HG03342 (cell line): ENCODE measurements at regions not wholly inside any gene's neighbourhood (a gene's known extent, or its start where the extent isn't known, plus 50 kb on each side); places are given as distances from the start of the nearest gene placed in this dataset.
A peak's percentile ranks its signal among the peaks of the same experiment; 100 is the strongest.
"Not testable (repeated sequence)": the region's sequence is repeated elsewhere in the genome, so short reads cannot be mapped to it uniquely, and the experiment has no call there.

Experiments
- ATAC-seq: cut with Tn5 transposase; IDR thresholded peaks from one replicate; pipeline ENCODE4 v1.9.1; 2021; ENCODE audit warnings: mild to moderate bottlenecking, moderate library complexity; ENCODE audit not compliant: unreplicated experiment

DNA sequence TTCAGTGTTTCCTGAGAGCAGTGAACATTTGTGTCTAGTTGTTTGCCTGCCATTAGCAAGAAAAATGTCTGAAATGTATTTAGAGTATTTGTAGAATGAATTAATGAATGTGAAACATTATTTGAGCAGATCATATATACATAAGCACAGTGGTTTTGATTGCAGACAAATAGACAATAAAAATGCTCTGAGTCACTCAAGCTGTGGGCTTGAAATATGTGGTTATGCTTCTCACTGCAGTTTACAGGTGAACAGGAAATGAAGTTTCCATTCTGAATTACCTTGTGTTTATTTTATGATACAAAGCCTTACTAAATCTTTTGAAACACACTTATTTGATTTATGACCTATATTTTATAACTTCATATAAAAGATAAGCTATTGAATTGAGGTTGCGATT is 827.7 kb downstream of the TMTC2 start:
- ATAC-seq: no peak

DNA sequence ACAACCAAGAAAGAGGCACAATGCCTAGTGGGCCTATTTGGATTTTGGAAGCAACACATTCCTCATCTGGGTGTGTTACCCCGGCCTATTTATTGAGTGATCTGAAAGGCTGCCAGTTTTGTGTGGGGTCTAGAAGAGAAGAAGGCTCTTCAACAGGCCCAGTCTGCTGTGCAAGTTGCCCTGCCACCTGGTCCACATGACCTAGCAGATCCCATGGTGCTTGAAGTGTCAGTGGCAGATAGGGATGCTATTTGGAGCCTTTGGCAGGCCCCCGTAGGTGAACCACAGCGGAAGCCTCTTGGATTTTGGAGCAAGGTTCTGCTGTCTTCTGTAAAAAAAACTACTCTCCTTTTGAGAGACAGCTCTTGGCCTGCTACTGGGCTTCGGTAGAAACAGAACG is 820.1 kb downstream of the TMTC2 start:
- no peak for ATAC-seq

DNA sequence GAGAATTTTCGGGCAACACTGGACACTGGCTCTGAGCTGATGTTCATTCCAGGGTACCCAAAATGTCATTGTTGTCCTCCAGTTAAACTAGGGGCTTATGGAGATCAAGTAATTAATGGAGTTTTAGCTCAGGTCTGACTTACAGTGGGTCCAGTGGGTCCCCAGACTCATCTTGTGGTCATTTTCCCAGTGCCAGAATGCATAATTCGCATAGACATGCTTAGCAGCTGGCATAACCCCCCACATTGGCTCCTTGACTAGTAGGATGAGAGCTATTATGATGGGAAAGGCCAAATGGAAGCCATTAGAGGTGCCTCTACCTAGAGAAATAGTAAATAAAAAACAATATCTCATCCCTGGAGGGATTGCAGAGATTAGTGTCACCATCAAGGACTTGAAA is 818.9 kb downstream of the TMTC2 start:
- ATAC-seq: no peak

DNA sequence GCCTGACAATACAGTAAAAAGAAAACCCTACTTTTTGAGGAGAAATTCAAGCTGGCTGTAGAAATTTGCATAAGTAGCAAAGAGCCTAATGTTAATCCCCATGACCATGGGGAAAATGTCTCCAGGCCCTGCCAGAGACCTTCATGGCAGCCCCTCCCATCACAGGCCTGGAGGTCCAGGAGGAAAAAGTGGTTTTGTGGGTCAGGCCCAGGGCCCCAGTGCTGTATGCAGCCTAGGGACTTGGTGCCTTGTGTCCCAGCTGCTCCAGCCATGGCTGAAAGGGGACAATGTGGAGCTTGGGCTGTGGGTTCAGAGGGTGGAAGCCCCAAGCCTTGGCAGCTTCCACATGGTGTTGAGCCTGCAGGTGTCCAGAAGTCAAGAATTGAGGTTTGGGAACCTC is 813.2 kb downstream of the TMTC2 start:
- not testable (repeated sequence) for ATAC-seq

DNA sequence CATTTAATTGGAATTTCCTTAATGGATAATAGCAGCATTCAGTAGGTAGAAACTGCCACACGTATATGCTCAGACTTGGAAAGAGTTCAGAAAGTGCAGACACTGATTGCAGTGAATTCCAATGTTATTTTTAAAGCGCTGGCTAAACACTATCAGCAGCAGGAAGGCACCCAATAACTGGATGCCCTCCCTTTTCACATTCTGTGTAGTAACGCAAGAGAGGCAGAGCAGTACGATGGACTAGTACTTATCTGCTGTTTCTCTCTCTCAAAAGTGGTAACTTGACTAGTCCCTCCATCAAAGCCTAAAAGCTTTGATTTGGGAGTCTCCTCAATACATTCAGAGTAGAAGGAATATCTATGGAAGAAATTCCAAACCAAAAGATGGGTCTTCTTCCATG is 791.0 kb downstream of the TMTC2 start:
- ATAC-seq: no peak

DNA sequence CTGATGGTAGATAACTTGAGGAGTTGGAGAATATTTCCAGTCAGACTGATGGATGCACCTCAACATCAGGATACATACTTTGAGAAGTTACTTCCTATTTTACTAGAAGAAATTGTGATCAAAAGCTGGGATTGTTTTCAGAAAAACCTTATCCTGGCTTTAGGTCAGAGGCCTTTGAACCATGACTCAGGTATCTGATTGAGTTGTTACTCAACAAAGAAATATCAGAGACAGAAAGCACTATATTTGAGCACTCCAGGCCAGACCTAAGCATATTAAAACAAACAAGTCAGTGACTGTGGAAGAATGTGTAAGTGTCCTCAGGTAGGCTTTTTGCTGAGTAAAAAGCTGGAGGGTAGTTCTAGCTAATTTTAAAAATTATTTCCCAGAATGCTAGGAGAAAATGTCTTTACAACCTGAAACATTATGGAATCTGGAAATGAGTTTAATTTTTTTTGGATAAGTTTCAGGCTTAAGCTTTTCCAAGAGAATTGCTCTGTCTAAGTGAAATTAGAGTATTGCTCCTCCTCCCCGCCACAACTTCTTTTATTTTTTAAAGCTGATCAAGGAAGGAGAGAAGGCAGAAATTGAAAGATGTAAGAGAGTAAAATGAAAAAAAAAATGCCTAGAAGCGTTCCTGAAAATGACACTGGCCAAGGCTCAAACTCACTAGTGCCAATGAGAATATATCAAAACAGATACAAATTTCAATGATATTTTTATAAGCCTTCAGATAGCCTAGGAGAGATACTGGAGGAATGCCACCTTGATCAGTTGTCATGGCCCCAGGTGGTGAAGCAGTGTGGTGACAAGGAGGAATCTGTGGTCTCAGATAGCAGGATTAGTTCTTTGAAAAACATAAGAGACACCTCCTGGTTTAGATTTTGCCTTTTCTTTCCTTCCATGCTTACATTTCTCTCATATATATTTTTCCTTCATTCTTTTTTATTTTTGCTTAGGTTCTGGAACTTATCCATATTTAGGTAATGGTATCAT is 790.3 kb downstream of the TMTC2 start:
- ATAC-seq: no peak

DNA sequence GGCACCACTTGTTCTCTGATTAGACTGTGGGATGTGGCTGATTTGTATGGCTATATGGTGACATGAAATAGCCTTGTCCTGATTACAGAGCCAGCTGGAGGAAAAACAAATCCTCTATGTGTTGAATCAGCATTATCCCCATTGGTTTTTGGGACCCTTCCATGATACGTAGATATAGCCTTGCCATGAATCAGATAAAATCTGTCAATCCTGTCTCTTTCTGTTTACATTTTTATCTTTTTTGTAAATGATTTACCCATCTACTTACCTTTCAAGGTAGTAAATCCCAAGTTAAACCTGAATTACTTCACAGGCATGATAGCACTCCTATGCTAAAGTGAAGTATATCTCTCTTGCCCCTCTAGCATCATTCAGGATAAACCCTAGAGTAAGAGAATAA is 789.3 kb downstream of the TMTC2 start:
- ATAC-seq: no peak

DNA sequence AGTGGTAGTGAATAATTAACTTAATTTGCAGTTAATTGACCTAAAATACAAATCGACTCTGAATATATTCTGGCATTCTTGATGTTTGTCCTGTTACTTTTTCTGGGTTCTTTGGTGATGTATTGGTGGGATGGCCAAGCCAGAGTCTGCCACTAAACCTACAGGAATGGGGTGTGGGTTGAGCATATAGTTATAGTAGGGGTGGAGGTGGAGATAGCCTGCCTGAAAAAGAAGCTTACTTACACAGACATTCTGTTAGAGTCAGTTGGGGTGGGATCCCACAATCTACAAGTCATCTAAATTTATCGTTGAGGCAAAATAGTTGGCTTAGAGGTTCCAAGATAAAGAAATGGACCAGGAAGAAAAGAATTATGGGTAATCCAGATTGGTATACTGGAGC is 787.7 kb downstream of the TMTC2 start:
- no peak for ATAC-seq

DNA sequence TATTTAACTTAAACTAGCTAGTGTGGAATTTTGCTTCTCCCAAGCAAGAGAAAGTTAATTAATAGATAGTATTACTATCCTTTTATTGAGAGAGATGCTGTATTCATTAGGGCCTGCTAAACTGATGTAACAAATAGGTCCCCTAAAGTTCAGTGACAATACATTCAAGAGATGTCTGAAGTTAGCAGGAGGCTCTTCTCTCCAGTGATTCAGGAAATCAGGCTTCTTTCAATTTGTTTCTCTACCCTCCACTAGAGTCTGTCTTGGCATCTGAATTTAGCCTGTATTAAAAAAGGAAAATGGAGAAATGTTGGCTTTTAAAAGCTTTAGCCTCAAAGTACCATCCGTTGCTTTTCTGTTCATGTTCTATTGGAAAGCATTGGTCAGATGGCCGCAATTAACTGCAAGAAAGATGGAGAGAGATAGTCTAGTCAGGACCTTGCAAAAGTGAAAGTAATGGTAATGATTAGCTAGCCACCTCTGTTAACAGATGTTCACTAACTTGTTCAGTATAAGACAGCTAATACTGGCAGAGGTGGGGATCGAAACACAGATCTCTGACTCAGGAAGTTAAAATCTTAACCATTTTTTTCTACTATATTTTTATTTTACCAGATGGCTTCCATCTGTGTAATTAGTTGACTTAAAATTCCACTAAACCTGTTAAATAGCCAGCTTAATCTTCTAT is 786.8 kb downstream of the TMTC2 start:
- peak; percentile 99 for ATAC-seq

DNA sequence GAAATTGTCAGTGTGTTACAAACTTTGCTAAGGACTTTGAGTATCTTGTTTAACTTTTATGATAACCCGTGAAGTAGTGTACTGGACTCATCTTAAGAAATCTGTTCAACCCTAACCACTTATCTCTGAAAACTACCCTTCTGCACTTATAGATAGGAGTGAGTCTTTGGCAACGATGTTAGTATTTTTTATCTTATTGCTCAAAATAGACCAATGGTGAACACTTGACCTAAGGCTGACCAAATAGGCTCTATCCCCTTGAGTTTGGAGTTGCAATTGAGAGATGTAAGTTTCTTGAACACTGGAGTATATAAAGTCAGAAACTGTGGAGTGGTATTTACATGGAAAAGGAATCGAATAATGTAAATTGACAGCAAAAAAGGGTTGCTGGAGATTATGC is 786.1 kb downstream of the TMTC2 start:
- no peak for ATAC-seq

DNA sequence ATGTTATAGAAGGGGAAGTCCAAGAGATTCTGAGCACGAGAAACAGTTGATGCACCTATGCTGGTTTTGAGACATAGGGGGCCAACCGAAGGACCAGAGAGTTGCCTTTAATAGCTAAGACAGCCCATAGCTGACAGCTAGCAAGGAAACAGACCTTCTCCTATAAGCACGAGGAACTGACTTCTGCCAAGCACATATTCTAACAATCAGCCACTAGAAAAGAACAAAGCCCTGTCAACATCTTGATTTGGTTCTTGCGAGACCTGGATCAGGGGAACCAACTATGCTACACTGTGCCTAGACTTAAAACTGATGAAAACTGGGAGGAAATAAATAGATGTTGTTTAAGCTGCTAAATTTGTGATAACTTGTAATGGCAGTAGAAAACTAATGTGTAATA is 785.6 kb downstream of the TMTC2 start:
- no peak for ATAC-seq

DNA sequence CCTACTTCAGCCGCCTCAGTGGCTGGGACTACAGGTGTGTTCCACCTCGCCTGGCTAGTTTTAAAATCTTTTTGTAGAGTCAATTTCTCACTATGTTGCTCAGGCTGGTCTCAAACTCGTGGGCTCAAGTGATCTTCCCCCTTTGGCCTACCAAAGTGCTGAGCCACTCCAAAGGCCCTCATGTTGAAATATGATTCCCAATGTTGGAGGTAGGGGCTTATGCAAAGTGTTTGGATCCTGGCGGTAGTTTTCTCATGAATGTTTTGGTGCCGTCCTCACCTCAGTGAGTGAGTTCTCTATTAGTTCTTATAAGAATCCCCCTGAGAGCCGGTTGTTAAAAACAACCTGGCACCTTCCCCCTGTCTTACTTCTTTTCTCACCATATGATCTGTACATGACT is 784.6 kb downstream of the TMTC2 start:
- ATAC-seq: no peak

DNA sequence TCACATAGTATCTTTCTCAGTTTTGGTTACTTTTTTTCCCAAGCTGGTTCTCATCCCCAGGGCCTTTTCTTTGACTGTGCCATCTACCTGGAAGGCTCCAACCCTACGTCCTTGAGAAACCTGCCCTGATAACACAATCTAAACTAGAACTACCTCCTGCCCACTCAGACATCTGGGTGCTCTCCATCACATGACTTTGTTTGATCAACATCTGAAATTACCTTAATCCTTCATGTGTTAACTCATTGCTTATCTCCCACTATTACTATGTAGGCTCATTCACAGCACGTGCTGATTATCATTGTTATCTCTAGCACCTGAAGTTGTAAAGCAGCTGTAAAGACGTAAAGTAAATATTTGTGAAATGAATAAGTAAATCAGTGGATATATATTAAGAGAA is 784.0 kb downstream of the TMTC2 start:
- ATAC-seq: no peak

DNA sequence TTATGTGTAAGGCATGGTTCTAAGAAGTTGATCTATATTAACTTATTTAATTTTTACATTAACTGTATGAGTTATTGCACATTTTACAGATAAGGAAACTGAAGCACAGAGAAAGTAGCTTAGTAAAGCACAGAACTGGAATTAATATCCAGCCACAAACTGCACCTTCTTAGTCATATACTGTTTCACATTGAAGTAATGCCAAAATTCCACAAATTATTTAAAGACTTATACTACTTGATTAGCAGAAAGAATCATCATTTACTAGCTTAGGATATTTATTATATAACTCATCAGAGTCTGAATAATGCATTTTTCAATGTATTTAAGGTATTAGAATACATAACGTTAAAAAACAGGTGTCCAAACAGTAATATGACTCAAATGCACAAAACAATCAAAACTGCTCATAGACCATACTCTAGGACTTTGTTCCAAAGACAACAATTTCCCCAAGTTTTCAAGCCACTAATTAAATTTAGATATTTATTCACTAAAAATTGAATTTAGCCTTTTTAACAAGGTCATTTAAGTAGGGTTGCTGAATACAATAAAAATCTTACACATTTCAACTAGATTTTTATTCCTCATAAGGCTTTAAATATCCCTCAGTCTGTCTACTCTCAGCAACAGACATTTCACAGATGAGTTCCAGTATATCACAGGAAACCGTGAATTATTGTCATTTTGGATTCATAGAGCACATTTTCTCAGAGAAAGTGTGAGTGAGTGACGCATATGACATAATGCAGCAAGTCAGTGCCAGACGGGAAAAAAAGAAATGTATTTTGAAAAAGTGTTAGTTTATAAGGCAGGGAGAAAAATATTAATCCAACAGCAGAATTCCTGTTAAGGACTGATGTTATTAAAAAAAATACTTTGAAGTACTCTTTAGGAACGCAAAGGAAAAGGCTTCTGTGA is 782.5 kb downstream of the TMTC2 start:
- no peak for ATAC-seq

DNA sequence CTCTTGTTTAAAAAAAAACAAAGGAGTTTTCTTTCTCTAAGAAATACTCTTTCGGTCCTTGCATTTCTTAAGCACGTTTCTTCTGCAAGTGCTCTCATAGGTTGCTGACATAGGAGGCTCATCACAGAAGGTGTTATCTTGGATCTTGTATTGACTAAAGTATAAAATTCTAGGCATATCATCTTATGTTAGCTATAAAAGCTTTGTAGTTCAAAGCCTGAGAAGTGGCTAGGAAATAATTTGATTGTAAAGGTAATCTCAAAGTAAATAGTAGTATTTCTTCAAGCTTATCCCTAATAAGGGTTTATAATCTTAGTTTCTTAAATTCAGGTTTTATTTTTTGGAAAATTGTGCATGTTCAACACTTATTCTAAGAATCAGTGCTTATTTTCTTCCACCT is 778.9 kb downstream of the TMTC2 start:
- no peak for ATAC-seq

DNA sequence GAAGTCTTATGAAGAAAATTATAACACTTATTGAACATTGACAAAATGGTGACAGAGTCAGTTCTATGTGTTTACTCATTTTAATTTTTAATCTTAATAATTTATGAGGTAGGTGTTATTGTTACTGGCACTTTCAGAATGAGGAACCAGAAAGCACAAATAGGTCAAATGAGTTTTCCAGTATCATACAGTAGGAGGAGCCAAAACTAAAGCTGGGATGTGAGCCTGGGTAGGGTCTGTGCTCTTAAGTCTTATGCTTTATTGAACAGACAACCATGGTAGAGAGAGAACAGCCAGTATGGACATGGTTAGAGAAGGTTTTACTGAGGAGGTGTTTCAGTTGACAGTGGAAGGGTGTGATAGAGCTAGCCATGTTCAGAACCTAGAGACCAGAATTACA is 775.7 kb downstream of the TMTC2 start:
- no peak for ATAC-seq

DNA sequence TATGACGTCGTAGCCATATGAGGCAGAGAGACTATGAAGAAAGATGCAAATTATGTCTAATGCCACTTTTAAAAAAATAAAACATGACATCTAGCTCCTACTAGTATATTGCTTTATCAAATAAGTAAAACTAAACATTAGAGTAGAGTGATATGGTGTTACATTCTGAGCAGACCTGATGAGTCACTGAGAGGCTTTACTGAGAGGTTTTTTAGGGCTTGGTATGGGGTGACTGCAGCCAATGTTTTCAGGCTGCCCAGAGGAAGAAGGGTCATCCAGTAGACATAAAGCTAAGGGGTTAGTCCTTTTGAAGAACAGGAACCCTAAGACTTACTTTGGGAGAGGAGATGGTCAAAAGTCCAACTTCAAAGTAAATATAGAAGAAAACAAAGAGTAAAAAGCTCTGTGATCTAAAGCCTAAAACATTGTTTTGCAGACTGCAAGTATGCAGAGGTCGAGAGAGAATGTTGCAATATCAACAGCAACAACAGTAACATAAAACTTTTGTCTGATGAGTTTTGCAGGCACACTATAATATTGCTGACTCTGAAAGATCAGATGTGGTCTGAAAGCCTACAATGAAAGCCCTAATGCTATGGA is 774.7 kb downstream of the TMTC2 start:
- no peak for ATAC-seq

DNA sequence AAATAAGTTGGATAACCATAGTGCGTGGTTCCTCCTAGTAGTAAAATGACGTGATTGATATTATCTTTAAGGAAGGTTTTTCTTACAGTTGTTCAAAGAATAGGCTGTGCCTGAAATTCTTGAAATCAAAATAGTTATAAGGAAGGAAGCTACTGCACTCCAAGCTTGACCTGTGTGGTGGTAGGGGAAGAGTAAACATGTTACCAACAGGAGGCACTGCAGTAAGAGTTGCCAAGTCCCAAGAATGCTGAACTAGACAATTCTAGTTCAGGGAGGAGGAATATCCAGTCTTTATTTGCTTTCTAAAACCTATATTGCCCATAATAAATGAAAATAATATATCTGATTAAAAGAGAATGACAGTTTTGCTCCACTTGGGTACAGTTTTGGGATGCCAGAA is 764.5 kb downstream of the TMTC2 start:
- no peak for ATAC-seq

DNA sequence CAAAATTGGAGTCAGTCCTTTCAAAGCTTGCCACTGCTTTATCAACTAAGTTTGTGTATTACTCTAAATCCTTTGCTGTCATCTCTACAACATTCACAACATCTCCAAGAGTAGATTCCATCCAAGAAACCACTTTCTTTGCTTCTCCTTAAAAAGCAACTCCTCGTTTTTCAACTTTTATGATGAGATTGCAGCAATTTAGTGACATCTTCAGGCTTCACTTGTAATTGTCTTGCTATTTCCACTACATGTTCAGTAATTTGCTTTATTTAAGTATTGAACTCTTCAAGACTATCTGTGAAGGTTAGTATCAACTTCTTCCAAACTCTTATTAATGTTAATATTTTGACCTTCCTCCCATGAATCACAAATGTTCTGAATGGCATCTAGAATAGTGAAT is 747.9 kb downstream of the TMTC2 start:
- no peak for ATAC-seq

DNA sequence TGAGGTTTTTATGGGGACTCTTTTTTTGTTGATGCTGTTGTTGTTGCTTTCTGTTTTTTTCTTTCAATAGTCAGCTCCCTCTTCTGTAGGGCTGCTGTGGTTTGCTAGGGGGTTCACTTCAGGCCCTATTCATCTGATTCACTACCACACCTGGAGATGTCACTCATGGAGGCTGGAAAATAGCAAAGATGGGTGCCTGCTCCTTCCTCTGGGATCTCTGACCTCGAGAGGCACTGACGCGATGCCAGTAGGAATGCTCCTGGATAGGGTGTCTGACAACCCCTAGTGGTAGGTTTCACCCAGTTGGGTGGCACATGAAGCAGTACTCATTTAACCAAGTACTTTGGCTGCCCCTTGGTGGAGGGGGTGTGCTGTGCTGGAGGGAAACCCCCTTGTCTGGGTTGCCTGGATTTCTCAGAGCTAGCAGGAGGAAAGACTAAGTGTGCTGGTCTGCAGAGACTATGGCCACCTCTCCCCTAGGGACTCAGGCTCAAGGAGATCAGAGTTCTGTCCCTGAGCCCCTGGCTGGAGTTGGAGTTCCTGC is 745.5 kb downstream of the TMTC2 start:
- ATAC-seq: no peak
